Endothelial cell of umbilical vein (primary cell): ENCODE measurements at regions not wholly inside any gene's neighbourhood (a gene's known extent, or its start where the extent isn't known, plus 50 kb on each side); places are given as distances from the start of the nearest gene placed in this dataset.

Source experiments
- BruUV-seq: library from RNA; stranded (reverse); fragments of 400-500 nt; replicated peaks from 2 replicates; lab custom pipeline; 2021; lab: Mats Ljungman, UMichigan
- CTCF ChIA-PET: fragments of 300-600, 350-600 bp; sonication (Branson Sonifier 250); formaldehyde crosslinking; loops from one replicate; lab custom pipeline; 2021; ENCODE audit warnings: antibody characterized with exemption, inconsistent platforms; lab: Charles Lee
- POLR2A ChIA-PET: fragments of 300-600, 350-600 bp; sonication (Branson Sonifier 250); formaldehyde crosslinking; loops from one replicate; lab custom pipeline; 2021; ENCODE audit warnings: antibody characterized with exemption, inconsistent platforms; lab: Charles Lee
- DNase-seq: peaks from one replicate; pipeline ENCODE4 v3.0.0-alpha.2; 2011; ENCODE audit warnings: low read depth, low spot score
- FAIRE-seq: peaks from 2 replicates; lab custom pipeline; 2011; peaks lifted over from hg19 to GRCh38; lab: Jason Lieb, UNC
- H2AFZ ChIP-seq: 2 replicates; pipeline ENCODE4 v1.6.0; 2012; ENCODE audit warnings: low read depth, low read length, control low read depth, inconsistent platforms
- H3K27ac ChIP-seq: 2 replicates; pipeline ENCODE4 v1.5.1; 2011; ENCODE audit warnings: low read depth, mild to moderate bottlenecking, control low read depth, low read length, moderate library complexity; ENCODE audit not compliant: insufficient read depth
- H3K27me3 ChIP-seq, 2 experiments: 2 replicates each; pipeline versions ENCODE4 v1.6.0 to v1.6.1; 2011; ENCODE audit warnings: low read length in 2 of 2, mixed read lengths in 1 of 2; ENCODE audit not compliant: control insufficient read depth in 2 of 2, insufficient read depth in 2 of 2
- H3K36me3 ChIP-seq, 2 experiments: 2 replicates in 1 of 2; 3 replicates in 1 of 2; pipeline ENCODE4 v1.5.1; 2011; ENCODE audit warnings: low read length in 2 of 2, mild to moderate bottlenecking in 1 of 2, moderate library complexity in 1 of 2; ENCODE audit not compliant: control insufficient read depth in 2 of 2, insufficient read depth in 2 of 2; ENCODE audit errors: extremely low read depth in 1 of 2
- H3K4me1 ChIP-seq: 3 replicates; pipeline ENCODE4 v1.5.1; 2011; ENCODE audit warnings: mild to moderate bottlenecking, low read length; ENCODE audit not compliant: control insufficient read depth, insufficient read depth; ENCODE audit errors: extremely low read depth
- H3K4me2 ChIP-seq: 2 replicates; pipeline ENCODE4 v1.6.1; 2011; ENCODE audit warnings: low read length, control low read depth, mixed read lengths; ENCODE audit not compliant: insufficient read depth
- H3K4me3 ChIP-seq, 3 experiments: fragments of 200-600 bp in 1 of 3; sonication (generic), shearing (Covaris generic) in 1 of 3; replicated peaks in 1 of 3; 2 replicates each; pipeline ENCODE4 v1.5.1; 2011 to 2016; ENCODE audit warnings: control low read depth in 3 of 3, low read length in 3 of 3, mild to moderate bottlenecking in 2 of 3, inconsistent platforms in 1 of 3, low read depth in 1 of 3, moderate library complexity in 1 of 3; ENCODE audit not compliant: insufficient read depth in 1 of 3
- H3K79me2 ChIP-seq: 2 replicates; pipeline ENCODE4 v1.6.0; 2012; ENCODE audit warnings: low read length, inconsistent platforms; ENCODE audit not compliant: control insufficient read depth, insufficient read depth
- H3K9ac ChIP-seq: replicated peaks from 2 replicates; pipeline ENCODE3; 2011; ENCODE audit warnings: low read length, control low read depth; ENCODE audit not compliant: insufficient read depth; ENCODE audit errors: extremely low read depth
- H3K9me1 ChIP-seq: replicated peaks from 3 replicates; pipeline ENCODE4 v1.6.0; 2011; ENCODE audit warnings: mild to moderate bottlenecking, low read length; ENCODE audit not compliant: control insufficient read depth, insufficient read depth; ENCODE audit errors: extremely low read depth
- H3K9me3 ChIP-seq: replicated peaks from 2 replicates; pipeline ENCODE4 v1.5.1; 2012; ENCODE audit warnings: low read length, inconsistent platforms; ENCODE audit not compliant: control insufficient read depth, insufficient read depth
- H4K20me1 ChIP-seq: replicated peaks from 2 replicates; pipeline ENCODE3; 2011; ENCODE audit warnings: mild to moderate bottlenecking, low read length; ENCODE audit not compliant: control insufficient read depth, insufficient read depth; ENCODE audit errors: extremely low read depth
- EZH2 ChIP-seq: IDR thresholded peaks from 2 replicates; pipeline ENCODE4 v1.6.1; 2012; ENCODE audit warnings: borderline replicate concordance, low read depth, mild to moderate bottlenecking, moderate library complexity, low read length, inconsistent platforms; ENCODE audit not compliant: severe bottlenecking
- FOS ChIP-seq: IDR thresholded peaks from 2 replicates; pipeline ENCODE4 v1.6.1; 2011; ENCODE audit warnings: mild to moderate bottlenecking, low read length, moderate library complexity, borderline replicate concordance; ENCODE audit not compliant: insufficient read depth
- GATA2 ChIP-seq: IDR thresholded peaks from 2 replicates; pipeline ENCODE4 v1.7.0; 2011; ENCODE audit warnings: low read depth, mild to moderate bottlenecking, moderate library complexity, mixed read lengths, low read length; ENCODE audit not compliant: insufficient read length, insufficient read depth
- JUN ChIP-seq: IDR thresholded peaks from 2 replicates; pipeline ENCODE4 v1.6.1; 2011; ENCODE audit warnings: borderline replicate concordance, low read depth; ENCODE audit not compliant: insufficient read length, insufficient read depth
- MYC ChIP-seq: IDR thresholded peaks from one replicate; pipeline ENCODE4 v1.6.1; 2011; ENCODE audit warnings: mild to moderate bottlenecking, low read depth, low read length
- POLR2A ChIP-seq: IDR thresholded peaks from 2 replicates; pipeline ENCODE4 v1.6.1; 2012; ENCODE audit warnings: low read depth, mild to moderate bottlenecking, control low read depth, low read length
- POLR2AphosphoS5 ChIP-seq: IDR thresholded peaks from 2 replicates; pipeline ENCODE4 v1.6.1; 2012; ENCODE audit warnings: low read depth, mild to moderate bottlenecking, control low read depth, low read length, moderate library complexity; ENCODE audit not compliant: insufficient read depth
- dilution Hi-C: fragments of 300-500 bp; cut with MboI; formaldehyde crosslinking; loops from one replicate; pipeline ENCODE4 v1.15.0; 2019; ENCODE audit warnings: low sequenced_read_pairs; ENCODE audit not compliant: extremely low pct_ligation_motif_present
- intact Hi-C: fragments of 100-400 bp; cut with micrococcal nuclease; formaldehyde crosslinking; loops from one replicate; pipeline ENCODE4 v1.10.0; 2022
- TF ChIP-seq, protein P1 (sequence below): IDR thresholded peaks from 2 replicates; pipeline ENCODE4 v1.6.1; 2011; ENCODE audit not compliant: insufficient read depth, insufficient read length
- TF ChIP-seq, protein P2 (sequence below), 2 donors: IDR thresholded peaks; 1 replicate in 1 of 2; 2 replicates in 1 of 2; pipeline ENCODE4 v1.5.1; 2011; ENCODE audit warnings: low read length in 2 of 2, mild to moderate bottlenecking in 2 of 2, moderate library complexity in 2 of 2, control low read depth in 1 of 2, inconsistent platforms in 1 of 2, low read depth in 1 of 2; ENCODE audit not compliant: insufficient read depth in 1 of 2; ENCODE audit errors: extremely low read depth in 1 of 2

DNA sequence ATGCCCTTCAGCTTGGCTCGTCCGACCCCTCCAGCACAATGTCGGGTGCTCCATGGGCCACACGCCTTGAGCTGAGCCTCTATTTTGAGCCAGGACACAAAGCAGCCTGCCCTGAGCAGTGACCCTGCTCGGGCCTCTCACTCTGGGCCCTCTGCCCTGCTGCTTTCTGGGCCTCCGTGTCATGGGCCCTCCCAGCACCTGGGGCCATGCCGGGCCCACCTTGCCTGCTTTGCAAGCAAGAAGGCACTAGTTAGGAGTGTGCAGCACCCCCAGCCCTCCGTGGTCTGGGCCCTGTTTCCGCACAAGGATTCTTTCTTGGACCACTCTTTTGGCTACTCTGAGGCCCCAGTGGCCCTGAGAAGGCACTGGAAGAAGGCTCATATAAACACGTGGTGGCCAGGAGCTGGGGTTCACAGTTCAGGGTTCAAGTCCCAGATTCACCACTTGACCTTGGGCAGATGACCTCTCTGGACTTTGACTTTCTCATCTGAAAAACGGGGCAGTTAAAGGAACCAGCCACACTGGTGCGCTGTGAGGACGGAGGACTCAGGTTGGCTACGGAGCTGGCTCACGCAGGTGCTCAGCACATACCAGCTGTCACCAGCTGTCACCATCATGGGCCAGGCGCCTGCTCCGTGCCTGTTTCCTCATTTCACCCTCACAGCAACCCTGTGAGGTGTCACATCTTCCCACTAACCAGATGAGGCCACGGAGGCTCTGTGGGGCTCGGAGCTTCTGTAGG is 166.0 kb upstream of the GSE1 start:
- no peaks in the 10 kb centered on the region for H3K9me1 ChIP-seq
- H3K4me1 ChIP-seq: no peaks in the 10 kb centered on the region
- ChIA-PET POLR2A (no interaction called here), CTCF (interaction anchor here (0.9 to 1.5 kb wide), 4 partner anchors 13 to 212 kb away, joined by 3 to 4 read pairs (median 3); no protein-coding TSS in a partner anchor)
- TF ChIP-seq, protein P1, sequence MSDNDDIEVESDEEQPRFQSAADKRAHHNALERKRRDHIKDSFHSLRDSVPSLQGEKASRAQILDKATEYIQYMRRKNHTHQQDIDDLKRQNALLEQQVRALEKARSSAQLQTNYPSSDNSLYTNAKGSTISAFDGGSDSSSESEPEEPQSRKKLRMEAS: no peak
- TF ChIP-seq, protein P2, sequence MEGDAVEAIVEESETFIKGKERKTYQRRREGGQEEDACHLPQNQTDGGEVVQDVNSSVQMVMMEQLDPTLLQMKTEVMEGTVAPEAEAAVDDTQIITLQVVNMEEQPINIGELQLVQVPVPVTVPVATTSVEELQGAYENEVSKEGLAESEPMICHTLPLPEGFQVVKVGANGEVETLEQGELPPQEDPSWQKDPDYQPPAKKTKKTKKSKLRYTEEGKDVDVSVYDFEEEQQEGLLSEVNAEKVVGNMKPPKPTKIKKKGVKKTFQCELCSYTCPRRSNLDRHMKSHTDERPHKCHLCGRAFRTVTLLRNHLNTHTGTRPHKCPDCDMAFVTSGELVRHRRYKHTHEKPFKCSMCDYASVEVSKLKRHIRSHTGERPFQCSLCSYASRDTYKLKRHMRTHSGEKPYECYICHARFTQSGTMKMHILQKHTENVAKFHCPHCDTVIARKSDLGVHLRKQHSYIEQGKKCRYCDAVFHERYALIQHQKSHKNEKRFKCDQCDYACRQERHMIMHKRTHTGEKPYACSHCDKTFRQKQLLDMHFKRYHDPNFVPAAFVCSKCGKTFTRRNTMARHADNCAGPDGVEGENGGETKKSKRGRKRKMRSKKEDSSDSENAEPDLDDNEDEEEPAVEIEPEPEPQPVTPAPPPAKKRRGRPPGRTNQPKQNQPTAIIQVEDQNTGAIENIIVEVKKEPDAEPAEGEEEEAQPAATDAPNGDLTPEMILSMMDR (IDR thresholded peaks at IDR 0.05; ENCODE audit: extremely low read depth in 1 of 2, insufficient read depth in 1 of 2, low read depth in 1 of 2, low read length in 2 of 2): no peak
- TF ChIP-seq EZH2 (no peak), FOS (no peak), POLR2A (no peak), JUN (no peak), GATA2 (no peak), MYC (no peak), POLR2AphosphoS5 (no peak)
- FAIRE-seq: no peak
- H2AFZ ChIP-seq: no peak overlapping the region
- H3K27me3 ChIP-seq: no peaks in the 10 kb centered on the region
- dilution Hi-C loops: no loop called here
- H3K9ac ChIP-seq: no peak overlapping the region
- H3K4me2 ChIP-seq: no peak overlapping the region
- intact Hi-C loops: no loop called here
- H4K20me1 ChIP-seq: no peaks in the 10 kb centered on the region
- no peaks in the 10 kb centered on the region for H3K79me2 ChIP-seq
- no TSS peak for BruUV-seq
- no peak for DNase-seq
- no peak overlapping the region for H3K4me3 ChIP-seq
- no peaks in the 10 kb centered on the region for H3K9me3 ChIP-seq
- no peak overlapping the region for H3K27ac ChIP-seq
- H3K36me3 ChIP-seq: no peaks in the 10 kb centered on the region
